ENCODE measurements at regions not wholly inside any gene's neighbourhood (a gene's known extent, or its start where the extent isn't known, plus 50 kb on each side); places are given as distances from the start of the nearest gene placed in this dataset.
"Not testable (repeated sequence)": the region's sequence is repeated elsewhere in the genome, so short reads cannot be mapped to it uniquely, and the experiment has no call there.

DNA sequence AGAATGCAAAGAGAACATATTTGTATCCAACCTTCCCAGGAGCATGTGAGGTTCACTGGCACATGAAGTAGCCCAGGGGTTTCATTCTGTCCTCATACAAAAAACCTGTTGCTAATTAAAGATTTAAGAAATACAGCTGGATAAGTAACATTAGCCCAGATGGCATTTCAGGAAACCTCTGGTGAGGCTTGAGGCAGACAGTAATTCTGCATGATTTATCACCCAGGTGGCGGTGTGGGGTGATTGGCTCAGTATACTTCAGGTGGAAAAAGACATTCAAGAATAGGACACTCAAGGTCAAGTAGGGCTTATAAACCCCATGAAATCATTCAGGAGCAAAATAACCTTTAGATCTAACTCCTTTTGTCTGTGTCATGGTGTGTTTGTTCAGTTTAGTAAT lies 237.4 kb downstream of the RNF144A start:
- no peak for DNase-seq

DNA sequence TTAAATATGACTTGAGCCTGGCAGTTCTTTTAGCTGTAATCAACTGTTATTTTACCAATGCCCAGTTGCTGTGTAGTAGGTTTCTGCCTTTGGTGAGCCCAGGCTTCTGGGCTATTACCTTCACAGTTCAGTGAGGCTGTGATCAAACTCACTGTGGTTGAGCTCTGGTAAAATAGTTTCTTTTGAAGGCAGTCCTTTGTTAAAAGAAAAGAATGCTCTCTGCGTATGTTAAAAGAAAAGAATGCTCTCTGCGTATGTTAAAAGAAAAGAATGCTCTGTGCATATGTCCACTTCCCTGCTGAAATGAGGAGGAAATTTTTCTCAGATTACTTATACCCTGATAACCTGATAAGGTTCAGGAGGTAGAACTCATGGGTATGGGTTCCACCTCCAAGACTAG lies 244.3 kb downstream of the RNF144A start:
- DNase-seq = no peak

DNA sequence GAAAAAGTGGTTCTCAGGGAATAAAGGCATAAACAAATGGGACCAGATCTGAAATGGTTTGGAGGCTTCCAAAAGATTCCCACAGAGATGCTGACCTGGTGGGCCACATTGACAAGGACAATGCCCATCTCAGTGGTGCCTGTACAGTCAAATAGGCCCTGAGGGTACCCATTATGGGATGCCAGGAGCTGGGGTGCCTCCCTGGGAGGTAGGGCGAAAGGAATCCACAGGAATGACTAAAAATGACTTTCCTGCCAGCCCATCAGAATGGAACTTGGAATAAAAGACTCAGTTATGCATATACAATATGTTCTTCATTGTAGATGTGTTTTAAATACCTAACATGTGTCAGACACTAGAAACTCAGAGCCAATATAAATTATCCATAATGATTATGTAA lies 248.5 kb downstream of the RNF144A start:
- no peak for DNase-seq

GRCh38 chr2:7167801-7168411 lies 250.7 kb downstream of the RNF144A start:
- DNase-seq = no peak

- DNase-seq = peak; percentile 68
Observed at GRCh38 chr2:7169593-7169992, 252.4 kb downstream of the RNF144A start.

- DNase-seq = not testable (repeated sequence)
Observed at GRCh38 chr2:7178996-7179395, 261.8 kb downstream of the RNF144A start.

DNA sequence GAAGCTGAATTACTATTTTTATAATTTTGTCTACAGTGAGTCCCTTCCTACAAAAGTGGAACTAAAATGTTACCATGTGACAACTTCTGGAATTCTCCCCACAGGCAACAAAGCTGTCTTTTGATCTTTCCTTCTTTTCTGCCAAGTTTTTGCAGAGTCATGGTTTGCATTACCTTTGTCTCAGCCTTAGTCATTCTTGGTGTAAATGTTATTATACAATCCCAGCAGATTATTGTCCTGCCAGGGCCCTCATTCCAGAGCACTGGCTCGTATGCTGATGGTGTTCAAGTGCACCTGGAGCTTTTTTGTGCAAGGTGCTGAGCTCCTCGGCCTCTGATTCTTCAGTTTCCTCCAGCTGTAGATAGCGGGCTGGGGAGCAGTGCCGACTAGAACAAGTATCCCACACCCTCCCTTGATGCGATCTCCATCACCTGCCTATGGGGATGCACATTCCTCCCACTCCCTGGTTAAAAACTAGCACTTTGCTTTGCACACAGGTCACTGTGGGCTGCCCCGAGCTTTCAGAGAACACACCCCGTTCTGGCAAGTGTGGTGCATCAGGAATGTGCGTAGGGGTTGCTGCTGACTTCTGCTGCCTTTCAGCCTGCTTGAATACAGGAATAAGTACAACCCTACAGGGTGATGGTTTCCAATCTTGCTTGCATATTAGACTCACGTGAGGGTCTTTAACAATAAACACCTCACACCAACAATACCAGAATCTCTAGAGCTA lies 263.6 kb downstream of the RNF144A start:
- DNase-seq = peak; percentile 32

- no peak for DNase-seq
Observed at GRCh38 chr2:7182525-7182924, 265.3 kb downstream of the RNF144A start.

DNA sequence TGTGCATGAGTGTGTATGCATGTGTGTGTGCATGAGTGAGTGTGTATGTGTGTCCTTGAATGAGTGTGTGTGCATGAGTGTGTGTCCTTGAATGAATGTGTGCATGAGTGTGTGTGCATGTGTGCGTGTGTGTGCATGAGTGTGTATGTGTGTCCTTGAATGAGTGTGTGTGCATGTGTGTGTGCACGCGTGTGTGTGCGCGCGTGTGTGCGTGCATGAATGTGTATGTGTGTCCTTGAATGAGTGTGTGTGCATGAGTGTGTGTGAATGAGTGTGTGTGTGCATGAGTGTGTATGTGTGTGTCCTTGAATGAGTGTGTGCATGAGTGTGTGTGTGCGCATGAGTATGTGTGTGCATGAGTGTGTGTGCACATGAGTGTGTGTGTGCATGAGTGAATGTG lies 271.9 kb downstream of the RNF144A start:
- no peak for DNase-seq

DNA sequence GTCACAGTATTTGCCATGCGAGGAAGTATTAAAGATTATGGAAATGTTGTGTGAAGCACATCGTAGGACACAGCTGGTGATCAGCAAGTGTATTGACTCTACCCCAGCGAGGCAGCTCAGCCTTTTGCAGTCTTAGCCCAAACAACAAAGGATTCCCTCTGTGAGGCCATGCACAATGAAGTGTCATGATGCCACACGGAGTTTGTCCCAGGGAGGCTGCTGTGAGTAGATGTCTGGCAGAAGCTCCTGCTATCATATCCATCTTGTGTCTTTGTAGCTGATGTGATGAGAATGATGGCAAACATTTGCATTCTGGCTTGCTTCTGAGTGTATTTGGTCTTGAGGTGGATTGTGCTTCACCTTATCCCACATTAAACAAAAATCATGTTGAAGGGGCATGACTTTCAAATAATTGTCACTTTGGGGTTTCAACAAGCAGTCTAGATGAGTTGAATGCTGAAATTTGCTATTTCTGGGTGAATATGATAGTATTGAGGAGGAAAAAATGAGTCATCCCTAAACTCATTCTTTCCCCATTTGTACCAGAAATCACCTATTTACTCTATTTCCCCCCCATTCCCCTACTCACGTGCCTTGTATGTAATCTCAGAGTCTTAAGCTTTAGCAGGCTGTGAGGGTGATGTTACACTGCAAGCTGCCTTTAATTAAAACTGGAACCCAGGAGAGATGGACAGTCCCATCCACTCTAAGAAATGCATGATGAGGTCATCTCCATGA lies 273.5 kb downstream of the RNF144A start:
- DNase-seq = no peak

GRCh38 chr2:7191932-7192331 lies 274.7 kb downstream of the RNF144A start:
- DNase-seq = no peak

GRCh38 chr2:7193457-7193856 lies 276.2 kb downstream of the RNF144A start:
- DNase-seq = no peak

GRCh38 chr2:7194950-7195349 lies 277.7 kb downstream of the RNF144A start:
- DNase-seq = no peak

DNA sequence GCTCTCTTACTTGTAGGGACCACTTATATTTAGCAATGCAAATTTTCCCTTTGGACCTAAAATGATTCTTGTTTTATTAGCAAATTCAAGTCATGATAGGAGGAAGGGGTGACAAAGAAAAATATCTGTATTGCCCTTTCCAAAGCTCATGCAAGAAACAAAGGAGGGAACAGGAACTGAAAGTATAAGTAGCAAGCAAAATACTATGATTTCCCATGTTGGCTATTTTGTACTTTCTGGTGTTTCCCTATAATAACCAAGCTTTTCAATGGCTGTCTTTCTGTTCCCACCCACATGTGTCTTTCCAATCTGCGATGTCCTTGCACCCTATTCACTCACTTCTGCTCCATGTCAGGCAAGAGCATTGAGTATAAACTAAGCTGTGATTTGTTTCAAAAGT lies 279.7 kb downstream of the RNF144A start:
- DNase-seq = no peak

GRCh38 chr2:7201851-7202250 lies 284.6 kb downstream of the RNF144A start:
- no peak for DNase-seq

GRCh38 chr2:7203056-7203467 lies 285.9 kb downstream of the RNF144A start:
- peak; percentile 72 for DNase-seq

- no peak for DNase-seq
Observed at GRCh38 chr2:7205151-7205830, 288.1 kb downstream of the RNF144A start.

GRCh38 chr2:7206111-7206810 lies 289.0 kb downstream of the RNF144A start:
- no peak for DNase-seq

DNA sequence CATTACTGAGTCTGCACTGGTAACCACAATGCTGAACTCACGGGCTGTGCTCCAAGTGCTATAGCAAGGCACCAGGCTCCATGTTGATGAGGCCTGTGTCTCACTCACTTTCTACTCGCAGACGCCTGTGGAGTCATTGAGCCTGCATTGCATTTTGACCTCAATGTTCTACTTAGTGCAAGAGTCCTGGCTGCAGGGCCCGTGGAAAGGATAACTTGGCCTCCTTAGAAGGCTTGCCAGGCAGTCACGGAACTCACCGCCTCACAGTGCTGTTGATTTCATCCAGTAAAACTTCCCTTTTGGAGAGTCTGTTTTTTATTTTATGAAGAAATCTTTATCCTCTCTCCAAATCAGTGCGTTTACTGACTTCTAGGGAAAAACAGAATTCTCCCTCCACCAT lies 290.4 kb downstream of the RNF144A start:
- DNase-seq = no peak

- no peak for DNase-seq
Observed at GRCh38 chr2:7209757-7210555, 292.7 kb downstream of the RNF144A start.

- no peak for DNase-seq
Observed at GRCh38 chr2:7210712-7211111, 293.5 kb downstream of the RNF144A start.

DNA sequence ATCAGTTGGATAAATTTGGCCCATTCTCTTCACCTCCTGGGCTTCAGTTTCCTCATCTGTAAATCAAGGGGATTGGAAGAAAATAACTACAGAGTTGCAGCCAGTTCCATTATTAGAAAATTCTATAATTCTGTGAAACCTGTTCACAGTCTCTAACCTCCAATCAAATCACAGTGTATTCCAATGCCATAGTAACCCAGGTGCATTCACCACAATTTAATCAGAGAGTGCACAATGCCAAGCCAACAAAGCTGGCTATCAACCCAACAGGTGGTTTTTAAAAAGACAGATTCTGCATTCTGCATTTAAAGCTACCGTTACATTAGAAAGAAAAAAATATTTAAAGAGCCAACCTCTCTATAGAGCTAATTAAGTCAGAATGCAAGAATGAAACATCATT lies 308.6 kb downstream of the RNF144A start:
- no peak for DNase-seq

All from DMS53 (cell line).